GM18867 (cell line): ENCODE measurements at regions not wholly inside any gene's neighbourhood (a gene's known extent, or its start where the extent isn't known, plus 50 kb on each side); places are given as distances from the start of the nearest gene placed in this dataset.
"Not testable (repeated sequence)": the region's sequence is repeated elsewhere in the genome, so short reads cannot be mapped to it uniquely, and the experiment has no call there.

ENCODE experiments used
- ATAC-seq: cut with Tn5 transposase; IDR thresholded peaks from one replicate; pipeline ENCODE4 v1.9.1; 2021; ENCODE audit warnings: mild to moderate bottlenecking, moderate library complexity; ENCODE audit not compliant: unreplicated experiment

GRCh38 chr10:45518741-45519140 lies 144.7 kb downstream of the ALOX5 start:
- ATAC-seq: no peak

DNA sequence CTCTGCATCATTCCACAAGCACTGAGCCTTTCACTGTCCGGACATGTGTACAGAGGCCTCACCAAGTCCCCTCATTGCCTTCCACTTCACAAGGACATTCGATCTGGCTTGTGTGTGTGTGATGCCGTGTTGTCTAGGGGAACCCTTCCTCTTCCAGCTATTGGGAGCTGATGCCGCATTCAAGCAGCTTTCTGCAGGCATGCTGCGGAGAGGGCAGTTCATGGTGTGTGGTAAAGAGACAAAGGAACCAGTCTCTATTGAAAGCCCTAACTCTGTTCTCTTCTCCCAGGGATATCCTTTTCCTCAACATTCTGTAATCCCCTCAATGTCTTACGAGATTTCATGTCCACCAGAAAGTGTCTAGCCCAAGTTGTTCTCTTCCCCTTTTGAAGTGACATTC lies 141.6 kb downstream of the ALOX5 start:
- ATAC-seq: no peak

DNA sequence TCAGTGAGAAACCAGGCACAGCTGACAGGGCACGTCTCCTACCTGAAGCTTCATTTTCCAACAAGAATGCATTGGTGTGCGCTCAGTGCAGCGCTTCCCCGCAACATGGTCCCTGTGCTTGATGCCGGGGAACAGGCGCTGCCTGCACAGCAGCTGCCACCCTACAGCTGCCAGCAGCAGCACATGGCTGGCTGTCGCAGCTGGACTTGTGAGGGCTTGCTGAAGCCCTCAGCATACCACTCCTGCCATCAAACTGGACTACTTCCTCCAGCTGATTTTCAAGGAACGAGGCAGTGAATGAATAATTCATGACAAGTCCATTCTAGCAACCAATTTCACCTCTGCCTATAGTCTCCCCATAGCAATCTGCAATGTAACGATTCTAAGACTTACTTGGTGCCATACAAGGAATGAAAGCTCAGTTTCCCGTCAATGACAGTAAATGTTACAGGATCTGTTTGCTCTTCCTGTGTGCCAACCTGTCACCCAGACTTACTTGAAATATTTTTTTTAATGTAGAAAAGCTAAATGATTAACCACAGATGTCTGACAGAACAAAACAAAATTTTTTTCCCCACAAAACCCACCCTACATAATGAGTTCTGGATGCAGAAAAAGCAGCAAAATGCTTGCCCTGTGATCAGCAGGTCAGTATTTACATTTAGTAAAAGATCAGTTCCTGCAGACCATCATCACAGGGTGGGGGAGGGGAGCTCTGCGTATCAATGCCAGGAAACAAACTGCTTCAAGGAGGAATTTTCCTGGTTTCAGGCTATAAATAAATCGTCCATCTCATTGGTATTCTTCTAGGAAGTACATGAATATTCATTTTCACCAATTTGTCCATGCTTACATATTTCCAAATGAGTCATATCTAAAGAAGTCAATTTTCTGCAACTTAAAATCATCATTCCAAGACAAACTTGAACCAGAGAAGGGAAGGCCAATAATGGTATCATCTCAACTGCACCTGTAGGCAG lies 140.6 kb downstream of the ALOX5 start:
- no peak for ATAC-seq

DNA sequence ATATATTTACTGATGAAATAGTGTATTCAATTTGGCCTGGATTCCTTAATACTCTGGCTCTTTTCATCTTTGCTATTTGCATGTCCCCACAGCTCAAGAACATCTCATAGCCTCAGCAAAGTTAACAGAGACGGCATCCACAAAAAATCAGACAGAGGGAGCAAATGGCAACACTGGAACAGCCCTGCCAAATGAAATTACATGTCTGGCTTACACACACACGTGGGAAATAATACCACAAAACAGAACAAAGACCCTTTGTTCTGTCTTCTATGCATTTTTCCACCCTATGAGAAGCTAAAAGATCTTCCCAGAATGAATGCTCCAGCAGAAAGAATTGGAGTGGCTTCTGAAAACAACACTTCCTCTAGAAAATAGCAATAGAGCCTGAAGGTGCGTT lies 139.5 kb downstream of the ALOX5 start:
- no peak for ATAC-seq

- not testable (repeated sequence) for ATAC-seq
Observed at GRCh38 chr10:45511926-45512325, 137.9 kb downstream of the ALOX5 start.

GRCh38 chr10:45509491-45509890 lies 135.5 kb downstream of the ALOX5 start:
- no peak for ATAC-seq

DNA sequence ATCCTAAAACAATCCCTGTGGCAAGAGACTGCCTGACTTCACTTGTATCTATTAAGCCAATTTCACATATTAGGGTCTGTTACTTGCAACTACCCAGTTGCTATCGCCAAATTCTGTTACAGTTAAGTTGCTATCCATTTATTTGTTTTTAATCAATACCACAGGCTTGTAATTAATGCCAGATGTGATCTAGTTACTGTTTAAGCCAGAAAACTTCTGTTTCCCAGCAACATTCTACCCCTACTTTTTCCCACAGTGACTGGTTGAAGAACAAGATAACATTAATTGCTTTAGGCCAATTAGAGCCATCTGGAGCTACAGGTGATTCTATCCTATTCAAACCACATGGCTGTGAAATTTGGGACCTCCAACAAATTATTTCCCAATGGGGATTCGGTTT lies 131.3 kb downstream of the ALOX5 start:
- ATAC-seq: no peak

- ATAC-seq: no peak
Observed at GRCh38 chr10:45502458-45502857, 128.4 kb downstream of the ALOX5 start.

GRCh38 chr10:45501791-45502190 lies 127.8 kb downstream of the ALOX5 start:
- no peak for ATAC-seq

- no peak for ATAC-seq
Observed at GRCh38 chr10:45500798-45501197, 126.8 kb downstream of the ALOX5 start.

DNA sequence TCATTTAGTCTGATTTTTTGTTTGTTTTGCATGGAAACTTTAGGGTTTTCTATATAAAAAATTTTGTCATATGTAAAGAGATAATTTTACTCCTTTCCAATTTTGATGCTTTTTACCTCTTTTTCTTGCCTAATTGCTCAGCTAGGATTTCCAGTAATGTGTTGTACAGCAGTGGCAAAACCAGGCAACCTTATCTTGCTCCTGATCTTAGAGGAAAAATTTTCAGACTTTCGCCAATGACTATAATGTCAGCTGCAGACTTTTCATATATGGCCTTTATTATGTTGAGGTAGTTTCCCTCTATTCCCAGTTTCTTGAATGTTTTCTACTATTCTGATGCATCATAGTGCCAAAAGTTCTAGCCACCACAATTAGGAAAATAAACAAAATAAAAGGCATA lies 126.3 kb downstream of the ALOX5 start:
- no peak for ATAC-seq

GRCh38 chr10:45495438-45496152 lies 121.6 kb downstream of the ALOX5 start:
- ATAC-seq: no peak
